GM19043 (cell line): ENCODE measurements at regions not wholly inside any gene's neighbourhood (a gene's known extent, or its start where the extent isn't known, plus 50 kb on each side); places are given as distances from the start of the nearest gene placed in this dataset.
"Not testable (repeated sequence)": the region's sequence is repeated elsewhere in the genome, so short reads cannot be mapped to it uniquely, and the experiment has no call there.

ENCODE experiments used
- ATAC-seq: cut with Tn5 transposase; IDR thresholded peaks from one replicate; pipeline ENCODE4 v1.9.1; 2021; ENCODE audit warnings: low read depth; ENCODE audit not compliant: unreplicated experiment

- ATAC-seq, result no peak
Observed at GRCh38 chr2:236345081-236345714, 81.0 kb upstream of the ASB18 start.

GRCh38 chr2:236346366-236346765 is 82.2 kb upstream of the ASB18 start:
- ATAC-seq, result no peak

GRCh38 chr2:236348279-236348678 is 84.1 kb upstream of the ASB18 start:
- ATAC-seq, result no peak

GRCh38 chr2:236348976-236349375 is 84.8 kb upstream of the ASB18 start:
- ATAC-seq, result no peak

- no peak for ATAC-seq
Observed at GRCh38 chr2:236350426-236350825, 86.2 kb upstream of the ASB18 start.

- ATAC-seq, result no peak
Observed at GRCh38 chr2:236351966-236352525, 87.8 kb upstream of the ASB18 start.

GRCh38 chr2:236352761-236353593 is 88.8 kb upstream of the ASB18 start:
- no peak for ATAC-seq

- ATAC-seq, result no peak
Observed at GRCh38 chr2:236353594-236353942, 89.4 kb upstream of the ASB18 start.

GRCh38 chr2:236354056-236354940 is 90.1 kb upstream of the ASB18 start:
- no peak for ATAC-seq

GRCh38 chr2:236354973-236355595 is 90.9 kb upstream of the ASB18 start:
- ATAC-seq, result no peak

- ATAC-seq, result no peak
Observed at GRCh38 chr2:236355911-236356310, 91.7 kb upstream of the ASB18 start.

- not testable (repeated sequence) for ATAC-seq
Observed at GRCh38 chr2:236356321-236356720, 92.1 kb upstream of the ASB18 start.

- not testable (repeated sequence) for ATAC-seq
Observed at GRCh38 chr2:236358482-236358881, 94.3 kb upstream of the ASB18 start.

- no peak for ATAC-seq
Observed at GRCh38 chr2:236359426-236360045, 95.3 kb upstream of the ASB18 start.

GRCh38 chr2:236360496-236360895 is 96.3 kb upstream of the ASB18 start:
- ATAC-seq, result no peak

GRCh38 chr2:236363711-236364277 is 99.6 kb upstream of the ASB18 start:
- no peak for ATAC-seq

GRCh38 chr2:236365258-236366048 is 101.2 kb upstream of the ASB18 start:
- ATAC-seq, result no peak

GRCh38 chr2:236366049-236366387 is 101.8 kb upstream of the ASB18 start:
- no peak for ATAC-seq

- no peak for ATAC-seq
Observed at GRCh38 chr2:236366397-236366796, 102.2 kb upstream of the ASB18 start.
